ENCODE measurements at regions not wholly inside any gene's neighbourhood (a gene's known extent, or its start where the extent isn't known, plus 50 kb on each side); places are given as distances from the start of the nearest gene placed in this dataset.

- Histone ChIP-seq H3K4me1 (no peaks in the 10 kb centered on the region), H3K27me3 (no peaks in the 10 kb centered on the region), H3K9ac (ENCODE audit: low read depth in 2 of 2, low read length in 2 of 2) (no peak overlapping the region), H3K27ac (no peak overlapping the region), H3K36me3 (no peaks in the 10 kb centered on the region), H3K9me3 (no peaks in the 10 kb centered on the region), H3K4me3 (no peak overlapping the region)
- no peak for TF ChIP-seq CTCF (IDR thresholded peaks at IDR 0.05)
- DNase-seq, result no peak
- intact Hi-C loops (cut with DNase I), result no loop called here
These were observed 826.3 kb upstream of the CDH2 start for GRCh38 chr18:29003194-29003593.

- H3K9ac ChIP-seq (ENCODE audit: low read depth in 2 of 2, low read length in 2 of 2), result no peak overlapping the region
- no peak overlapping the region for H3K27ac ChIP-seq
- H3K4me3 ChIP-seq, result no peak overlapping the region
- H3K9me3 ChIP-seq, result no peaks in the 10 kb centered on the region
- no peaks in the 10 kb centered on the region for H3K36me3 ChIP-seq
- no peaks in the 10 kb centered on the region for H3K4me1 ChIP-seq
- H3K27me3 ChIP-seq, result no peaks in the 10 kb centered on the region
- intact Hi-C loops (cut with DNase I), result no loop called here
- DNase-seq, result no peak
- no peak for TF ChIP-seq CTCF (IDR thresholded peaks at IDR 0.05)
These were observed 825.8 kb upstream of the CDH2 start for GRCh38 chr18:29002747-29003146.

- Histone ChIP-seq H3K27ac (no peak overlapping the region), H3K9me3 (no peaks in the 10 kb centered on the region), H3K9ac (ENCODE audit: low read depth in 2 of 2, low read length in 2 of 2) (no peak overlapping the region), H3K36me3 (no peaks in the 10 kb centered on the region), H3K4me3 (no peak overlapping the region), H3K4me1 (no peaks in the 10 kb centered on the region), H3K27me3 (no peaks in the 10 kb centered on the region)
- TF ChIP-seq CTCF (IDR thresholded peaks at IDR 0.05), result no peak
- intact Hi-C loops (cut with DNase I), result no loop called here
- DNase-seq, result no peak
These were observed 822.8 kb upstream of the CDH2 start for GRCh38 chr18:28999726-29000125.

- intact Hi-C loops (cut with DNase I), result no loop called here
- DNase-seq, result no peak
- Histone ChIP-seq H3K9me3 (no peaks in the 10 kb centered on the region), H3K36me3 (no peaks in the 10 kb centered on the region), H3K27ac (no peak overlapping the region), H3K4me3 (no peak overlapping the region), H3K9ac (ENCODE audit: low read depth in 2 of 2, low read length in 2 of 2) (no peak overlapping the region), H3K4me1 (no peaks in the 10 kb centered on the region), H3K27me3 (no peaks in the 10 kb centered on the region)
- no peak for TF ChIP-seq CTCF (IDR thresholded peaks at IDR 0.05)
These were observed 818.4 kb upstream of the CDH2 start for GRCh38 chr18:28995319-28995718.

- intact Hi-C loops (cut with DNase I), result no loop called here
- no peak for DNase-seq
- Histone ChIP-seq H3K9me3 (no peaks in the 10 kb centered on the region), H3K9ac (ENCODE audit: low read depth in 2 of 2, low read length in 2 of 2) (no peak overlapping the region), H3K4me3 (no peak overlapping the region), H3K4me1 (no peaks in the 10 kb centered on the region), H3K27me3 (no peaks in the 10 kb centered on the region), H3K27ac (no peak overlapping the region), H3K36me3 (no peaks in the 10 kb centered on the region)
- TF ChIP-seq CTCF (IDR thresholded peaks at IDR 0.05), result no peak
These were observed 807.8 kb upstream of the CDH2 start for GRCh38 chr18:28984731-28985130.

- intact Hi-C loops (cut with DNase I), result no loop called here
- no peak for DNase-seq
- Histone ChIP-seq H3K4me1 (no peaks in the 10 kb centered on the region), H3K9me3 (peaks cover 5% of the 10 kb centered on the region), H3K36me3 (no peaks in the 10 kb centered on the region), H3K9ac (ENCODE audit: low read depth in 2 of 2, low read length in 2 of 2) (no peak overlapping the region), H3K4me3 (no peak overlapping the region), H3K27ac (no peak overlapping the region), H3K27me3 (no peaks in the 10 kb centered on the region)
- no peak for TF ChIP-seq CTCF (IDR thresholded peaks at IDR 0.05)
These were observed 797.6 kb upstream of the CDH2 start for GRCh38 chr18:28974504-28974903.

Measured in colonic mucosa (tissue), 4 donors.